Fibroblast of lung (primary cell): ENCODE measurements at regions not wholly inside any gene's neighbourhood (a gene's known extent, or its start where the extent isn't known, plus 50 kb on each side); places are given as distances from the start of the nearest gene placed in this dataset.
A peak's percentile ranks its signal among the peaks of the same experiment; 100 is the strongest.

Source experiments
- DNase-seq, 2 donors: peaks; one replicate each; pipeline versions ENCODE4 v3.0.0 to v3.0.0-alpha.2; 2010; ENCODE audit warnings: low read depth in 2 of 2
- H2AFZ ChIP-seq: 2 replicates; pipeline ENCODE4 v1.5.1; 2012; ENCODE audit warnings: low read length, control low read depth, inconsistent platforms
- H3K27ac ChIP-seq: 2 replicates; pipeline ENCODE4 v1.5.1; 2011; ENCODE audit warnings: low read length, control low read depth; ENCODE audit not compliant: insufficient read depth
- H3K27me3 ChIP-seq: 2 replicates; pipeline ENCODE4 v1.5.1; 2011; ENCODE audit warnings: mild to moderate bottlenecking, low read length; ENCODE audit not compliant: control insufficient read depth, insufficient read depth
- H3K36me3 ChIP-seq: 2 replicates; pipeline ENCODE4 v1.5.1; 2011; ENCODE audit warnings: low read length; ENCODE audit not compliant: control insufficient read depth, insufficient read depth
- H3K4me1 ChIP-seq: 2 replicates; pipeline ENCODE4 v1.5.1; 2011; ENCODE audit warnings: low read length; ENCODE audit not compliant: control insufficient read depth, insufficient read depth; ENCODE audit errors: extremely low read depth
- H3K4me2 ChIP-seq: 2 replicates; pipeline ENCODE4 v1.5.1; 2011; ENCODE audit warnings: low read length, control low read depth; ENCODE audit not compliant: insufficient read depth; ENCODE audit errors: extremely low read depth
- H3K4me3 ChIP-seq, 4 experiments: fragments of 200-600 bp in 1 of 4; sonication (generic) in 1 of 4; replicated peaks in 1 of 4; 2 replicates each; pipeline ENCODE4 v1.5.1; 2011 to 2016; ENCODE audit warnings: low read length in 4 of 4, low read depth in 3 of 4, mild to moderate bottlenecking in 3 of 4, control low read depth in 2 of 4, inconsistent platforms in 1 of 4, mixed read lengths in 1 of 4; ENCODE audit not compliant: insufficient read depth in 1 of 4; ENCODE audit errors: control extremely low read depth in 1 of 4
- H3K79me2 ChIP-seq: 2 replicates; pipeline ENCODE4 v1.5.1; 2012; ENCODE audit warnings: mild to moderate bottlenecking, low read length, inconsistent platforms; ENCODE audit not compliant: control insufficient read depth, insufficient read depth
- H3K9ac ChIP-seq: 2 replicates; pipeline ENCODE4 v1.5.1; 2011; ENCODE audit warnings: mild to moderate bottlenecking, low read length, control low read depth; ENCODE audit not compliant: insufficient read depth
- H3K9me3 ChIP-seq: 2 replicates; pipeline ENCODE4 v1.5.1; 2012; ENCODE audit warnings: low read depth, low read length; ENCODE audit not compliant: control insufficient read depth, insufficient read depth
- H4K20me1 ChIP-seq: 2 replicates; pipeline ENCODE4 v1.5.1; 2011; ENCODE audit warnings: low read length; ENCODE audit not compliant: control insufficient read depth, insufficient read depth; ENCODE audit errors: extremely low read depth
- CTCF ChIP-seq, 2 donors: IDR thresholded peaks in 1 of 2; conservative IDR thresholded peaks in 1 of 2; 1 replicate in 1 of 2; 2 replicates in 1 of 2; pipeline ENCODE4 v1.5.1; 2011 to 2012; ENCODE audit warnings: low read length in 2 of 2, control low read depth in 1 of 2, inconsistent platforms in 1 of 2, low read depth in 1 of 2, mild to moderate bottlenecking in 1 of 2
- EZH2 ChIP-seq: IDR thresholded peaks from 2 replicates; pipeline ENCODE4 v1.5.1; 2012; ENCODE audit warnings: low read length, control low read depth, mild to moderate bottlenecking; ENCODE audit errors: missing control alignments

DNA sequence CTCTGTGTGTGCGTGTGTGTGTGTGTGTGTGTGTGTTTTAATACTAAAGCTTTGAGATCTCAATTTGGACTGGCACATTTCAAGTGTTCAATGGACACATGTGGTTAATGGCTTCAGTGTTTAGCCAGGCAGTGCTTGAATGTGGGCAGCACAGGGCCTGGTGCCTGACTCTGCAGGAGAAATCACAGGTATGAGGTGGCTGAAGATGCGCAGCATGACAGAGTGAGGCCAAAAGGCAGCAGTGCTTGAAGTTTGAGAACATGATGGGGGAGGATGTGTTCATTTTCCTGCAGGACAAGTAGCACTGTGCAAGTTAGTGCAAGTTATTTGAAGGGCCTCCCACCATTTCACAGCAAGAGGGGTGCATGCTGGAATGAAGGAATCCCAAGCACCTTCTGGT is 620.5 kb upstream of the TBL1XR1 start:
- Histone ChIP-seq H4K20me1 (no peaks in the 10 kb centered on the region), H3K27me3 (no peaks in the 10 kb centered on the region), H3K27ac (no peak overlapping the region), H3K4me3 (no peak overlapping the region), H3K79me2 (no peaks in the 10 kb centered on the region), H2AFZ (no peak overlapping the region), H3K9me3 (no peaks in the 10 kb centered on the region), H3K4me1 (peaks cover 9% of the 10 kb centered on the region), H3K9ac (no peak overlapping the region), H3K4me2 (no peak overlapping the region), H3K36me3 (no peaks in the 10 kb centered on the region)
- TF ChIP-seq EZH2, result no peak
- no peak for TF ChIP-seq CTCF (conservative IDR thresholded peaks at IDR 0.05 in 1 of 2, IDR thresholded peaks at IDR 0.05 in 1 of 2; ENCODE audit: low read depth in 1 of 2, low read length in 2 of 2)
- DNase-seq, result no peak

- TF ChIP-seq EZH2 (no peak), CTCF (conservative IDR thresholded peaks at IDR 0.05 in 1 of 2, IDR thresholded peaks at IDR 0.05 in 1 of 2; ENCODE audit: low read depth in 1 of 2, low read length in 2 of 2) (no peak)
- Histone ChIP-seq H2AFZ (no peak overlapping the region), H3K27ac (no peak overlapping the region), H3K4me3 (no peak overlapping the region), H3K4me1 (peaks cover 15% of the 10 kb centered on the region), H4K20me1 (no peaks in the 10 kb centered on the region), H3K79me2 (no peaks in the 10 kb centered on the region), H3K4me2 (no peak overlapping the region), H3K9me3 (no peaks in the 10 kb centered on the region), H3K9ac (no peak overlapping the region), H3K36me3 (no peaks in the 10 kb centered on the region), H3K27me3 (no peaks in the 10 kb centered on the region)
- DNase-seq, result no peak
Observed at GRCh38 chr3:177818712-177819240, 621.5 kb upstream of the TBL1XR1 start.

- no peak overlapping the region for H3K9ac ChIP-seq
- H3K4me3 ChIP-seq, result no peak overlapping the region
- no peaks in the 10 kb centered on the region for H3K79me2 ChIP-seq
- peak; percentile 48 to 94 for DNase-seq
- no peaks in the 10 kb centered on the region for H3K36me3 ChIP-seq
- peaks cover 28% of the 10 kb centered on the region for H3K4me1 ChIP-seq
- no peak overlapping the region for H2AFZ ChIP-seq
- no peaks in the 10 kb centered on the region for H3K27me3 ChIP-seq
- no peak overlapping the region for H3K4me2 ChIP-seq
- H3K9me3 ChIP-seq, result no peaks in the 10 kb centered on the region
- TF ChIP-seq EZH2 (no peak), CTCF (conservative IDR thresholded peaks at IDR 0.05 in 1 of 2, IDR thresholded peaks at IDR 0.05 in 1 of 2; ENCODE audit: low read depth in 1 of 2, low read length in 2 of 2) (no peak)
- H4K20me1 ChIP-seq, result no peaks in the 10 kb centered on the region
- H3K27ac ChIP-seq, result no peak overlapping the region
Observed at GRCh38 chr3:177820683-177821316, 623.5 kb upstream of the TBL1XR1 start.
